Astrocyte (in vitro differentiated cells and primary cell): ENCODE measurements at regions not wholly inside any gene's neighbourhood (a gene's known extent, or its start where the extent isn't known, plus 50 kb on each side); places are given as distances from the start of the nearest gene placed in this dataset.

ENCODE experiments used
- DNase-seq: peaks from one replicate; pipeline ENCODE4 v3.0.0-alpha.2; 2010; ENCODE audit warnings: low read depth
- FAIRE-seq: peaks from 2 replicates; lab custom pipeline; 2011; peaks lifted over from hg19 to GRCh38; lab: Jason Lieb, UNC
- H2AFZ ChIP-seq: 2 replicates; pipeline ENCODE4 v1.6.0; 2012; ENCODE audit warnings: low read depth, low read length, inconsistent platforms
- H3K27ac ChIP-seq: 2 replicates; pipeline ENCODE4 v1.5.1; 2011; ENCODE audit warnings: low read depth, low read length, inconsistent platforms
- H3K27me3 ChIP-seq: 2 replicates; pipeline ENCODE4 v1.6.0; 2011; ENCODE audit warnings: low read length, inconsistent platforms; ENCODE audit not compliant: insufficient read depth
- H3K36me3 ChIP-seq: 2 replicates; pipeline ENCODE4 v1.5.1; 2011; ENCODE audit warnings: low read length, inconsistent platforms; ENCODE audit not compliant: insufficient read depth
- H3K4me1 ChIP-seq: 2 replicates; pipeline ENCODE4 v1.5.1; 2011; ENCODE audit warnings: low read length, inconsistent platforms; ENCODE audit not compliant: insufficient read depth
- H3K4me2 ChIP-seq: 2 replicates; pipeline ENCODE4 v1.6.0; 2012; ENCODE audit warnings: low read length, inconsistent platforms
- H3K4me3 ChIP-seq: 2 replicates; pipeline ENCODE4 v1.5.1; 2011; ENCODE audit warnings: low read depth, mild to moderate bottlenecking, low read length, inconsistent platforms; ENCODE audit not compliant: insufficient read depth
- H3K79me2 ChIP-seq: 2 replicates; pipeline ENCODE4 v1.6.0; 2012; ENCODE audit warnings: mild to moderate bottlenecking, low read length, inconsistent platforms; ENCODE audit not compliant: insufficient read depth
- H3K9ac ChIP-seq: 2 replicates; pipeline ENCODE4 v1.6.0; 2012; ENCODE audit warnings: mild to moderate bottlenecking, low read length, inconsistent platforms
- H3K9me3 ChIP-seq: 2 replicates; pipeline ENCODE4 v1.5.1; 2012; ENCODE audit warnings: low read depth, mild to moderate bottlenecking, low read length, inconsistent platforms; ENCODE audit not compliant: insufficient read depth
- H4K20me1 ChIP-seq: 2 replicates; pipeline ENCODE4 v1.6.0; 2012; ENCODE audit warnings: low read length, inconsistent platforms; ENCODE audit not compliant: insufficient read depth
- H3K27ac Mint-ChIP-seq: one replicate; pipeline ENCODE4 v1.8.0; 2021; ENCODE audit warnings: mild to moderate bottlenecking, mixed read lengths; ENCODE audit not compliant: unreplicated experiment
- H3K27me3 Mint-ChIP-seq: one replicate; pipeline ENCODE4 v1.8.0; 2021; ENCODE audit warnings: low read depth, mixed read lengths; ENCODE audit not compliant: unreplicated experiment
- H3K36me3 Mint-ChIP-seq: one replicate; pipeline ENCODE4 v1.8.0; 2021; ENCODE audit warnings: low read depth, mixed read lengths; ENCODE audit not compliant: unreplicated experiment
- H3K4me1 Mint-ChIP-seq: one replicate; pipeline ENCODE4 v1.8.0; 2021; ENCODE audit warnings: low read depth, mixed read lengths; ENCODE audit not compliant: unreplicated experiment
- H3K4me3 Mint-ChIP-seq: one replicate; pipeline ENCODE4 v1.8.0; 2021; ENCODE audit warnings: mild to moderate bottlenecking, moderate library complexity, mixed read lengths; ENCODE audit not compliant: unreplicated experiment
- H3K9me3 Mint-ChIP-seq: one replicate; pipeline ENCODE4 v1.8.0; 2021; ENCODE audit warnings: mild to moderate bottlenecking, mixed read lengths; ENCODE audit not compliant: unreplicated experiment
- EZH2 ChIP-seq: IDR thresholded peaks from 2 replicates; pipeline ENCODE4 v1.6.1; 2012; ENCODE audit warnings: mild to moderate bottlenecking, low read length, inconsistent platforms; ENCODE audit not compliant: insufficient read depth
- TF ChIP-seq, protein P1 (sequence below): IDR thresholded peaks from 2 replicates; pipeline ENCODE4 v1.5.1; 2011; ENCODE audit warnings: low read depth, mild to moderate bottlenecking, inconsistent platforms, low read length, moderate library complexity; ENCODE audit not compliant: insufficient read depth

DNA sequence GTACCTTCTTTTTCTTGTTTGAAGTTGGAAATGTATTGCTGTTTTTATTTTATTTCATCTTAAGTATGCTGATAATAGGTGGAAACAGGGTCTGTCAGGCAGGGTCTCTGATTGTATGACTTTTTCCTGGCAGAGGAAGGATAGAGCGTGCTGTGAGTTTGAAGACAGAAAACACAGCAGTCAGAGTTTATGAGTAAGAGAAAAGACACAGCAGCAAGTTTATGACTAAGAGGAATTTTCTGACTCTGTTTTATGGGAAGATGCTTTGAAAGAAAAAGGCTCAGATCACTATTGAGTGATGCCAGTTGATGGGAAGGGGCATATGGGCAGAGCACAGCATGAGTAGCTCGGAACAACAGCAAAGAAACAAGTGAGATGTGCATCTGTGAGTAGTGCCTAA is 379.1 kb downstream of the MEIS1 start:
- H3K4me3 Mint-ChIP-seq: no peak overlapping the region
- no peaks in the 10 kb centered on the region for H3K36me3 ChIP-seq
- no peaks in the 10 kb centered on the region for H4K20me1 ChIP-seq
- TF ChIP-seq, protein P1, sequence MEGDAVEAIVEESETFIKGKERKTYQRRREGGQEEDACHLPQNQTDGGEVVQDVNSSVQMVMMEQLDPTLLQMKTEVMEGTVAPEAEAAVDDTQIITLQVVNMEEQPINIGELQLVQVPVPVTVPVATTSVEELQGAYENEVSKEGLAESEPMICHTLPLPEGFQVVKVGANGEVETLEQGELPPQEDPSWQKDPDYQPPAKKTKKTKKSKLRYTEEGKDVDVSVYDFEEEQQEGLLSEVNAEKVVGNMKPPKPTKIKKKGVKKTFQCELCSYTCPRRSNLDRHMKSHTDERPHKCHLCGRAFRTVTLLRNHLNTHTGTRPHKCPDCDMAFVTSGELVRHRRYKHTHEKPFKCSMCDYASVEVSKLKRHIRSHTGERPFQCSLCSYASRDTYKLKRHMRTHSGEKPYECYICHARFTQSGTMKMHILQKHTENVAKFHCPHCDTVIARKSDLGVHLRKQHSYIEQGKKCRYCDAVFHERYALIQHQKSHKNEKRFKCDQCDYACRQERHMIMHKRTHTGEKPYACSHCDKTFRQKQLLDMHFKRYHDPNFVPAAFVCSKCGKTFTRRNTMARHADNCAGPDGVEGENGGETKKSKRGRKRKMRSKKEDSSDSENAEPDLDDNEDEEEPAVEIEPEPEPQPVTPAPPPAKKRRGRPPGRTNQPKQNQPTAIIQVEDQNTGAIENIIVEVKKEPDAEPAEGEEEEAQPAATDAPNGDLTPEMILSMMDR: no peak
- TF ChIP-seq EZH2: no peak
- H3K27ac Mint-ChIP-seq: no peak overlapping the region
- peak; percentile 21 for DNase-seq
- peak overlapping the region; percentile 13 for H2AFZ ChIP-seq
- no peaks in the 10 kb centered on the region for H3K27me3 ChIP-seq
- no peak overlapping the region for H3K9ac ChIP-seq
- FAIRE-seq: no peak
- no peaks in the 10 kb centered on the region for H3K36me3 Mint-ChIP-seq
- H3K27ac ChIP-seq: no peak overlapping the region
- H3K4me2 ChIP-seq: no peak overlapping the region
- H3K4me3 ChIP-seq: no peak overlapping the region
- H3K9me3 ChIP-seq: no peaks in the 10 kb centered on the region
- H3K9me3 Mint-ChIP-seq: no peaks in the 10 kb centered on the region
- H3K27me3 Mint-ChIP-seq: no peaks in the 10 kb centered on the region
- H3K4me1 Mint-ChIP-seq: peaks cover 5% of the 10 kb centered on the region
- H3K79me2 ChIP-seq: no peaks in the 10 kb centered on the region
- no peaks in the 10 kb centered on the region for H3K4me1 ChIP-seq

DNA sequence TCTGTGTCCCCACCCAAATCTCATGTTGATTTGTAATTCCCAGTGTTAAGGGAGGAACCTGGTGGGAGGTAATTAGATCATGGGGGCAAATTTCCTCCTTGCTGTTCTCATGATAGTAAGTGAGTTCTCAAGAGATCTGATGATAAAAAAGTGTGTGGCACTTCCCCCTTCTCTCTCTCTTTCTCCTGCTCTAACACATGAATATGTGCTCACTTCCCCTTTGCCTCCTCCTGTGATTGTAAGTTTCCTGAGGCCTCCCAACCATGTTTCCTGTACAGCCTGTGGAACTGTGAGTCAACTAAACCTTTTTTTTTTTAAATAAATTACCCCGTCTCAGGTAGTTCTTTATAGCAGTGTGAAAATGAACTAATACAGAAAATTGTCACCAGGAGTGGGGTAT is 380.0 kb downstream of the MEIS1 start:
- Mint-ChIP-seq H3K4me3 (no peak overlapping the region), H3K27me3 (no peaks in the 10 kb centered on the region)

DNA sequence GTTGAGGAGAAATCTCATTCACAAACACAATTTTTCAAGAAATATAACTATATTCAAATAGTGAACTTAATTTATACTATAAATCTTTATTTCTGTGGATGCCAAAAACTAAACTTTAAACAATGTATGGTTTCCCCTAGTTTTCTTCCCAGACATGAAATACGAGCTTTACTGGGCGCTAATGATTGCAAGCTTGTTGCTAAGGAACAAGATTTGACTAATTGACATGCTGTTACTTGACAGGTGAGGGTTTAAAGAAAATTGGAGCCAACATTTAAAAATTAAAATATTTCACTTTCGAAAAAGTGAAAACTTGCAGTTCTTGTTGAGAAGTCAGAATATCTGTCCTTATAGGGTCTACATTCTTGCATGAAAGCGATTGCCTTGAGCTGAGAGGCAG is 381.0 kb downstream of the MEIS1 start:
- H3K79me2 ChIP-seq: no peaks in the 10 kb centered on the region
- no peak overlapping the region for H3K4me3 Mint-ChIP-seq

More for the DNA sequence above, 380.0 kb downstream of the MEIS1 start:
- TF ChIP-seq EZH2: no peak
- TF ChIP-seq, protein P1: no peak
- Histone ChIP-seq H3K4me1 (no peaks in the 10 kb centered on the region), H3K9me3 (no peaks in the 10 kb centered on the region), H3K27ac (no peak overlapping the region), H3K36me3 (no peaks in the 10 kb centered on the region), H3K27me3 (no peaks in the 10 kb centered on the region), H3K9ac (no peak overlapping the region), H3K4me3 (no peak overlapping the region), H3K79me2 (no peaks in the 10 kb centered on the region), H3K4me2 (no peak overlapping the region), H4K20me1 (no peaks in the 10 kb centered on the region), H2AFZ (no peak overlapping the region)
- peaks cover 2% of the 10 kb centered on the region for H3K9me3 Mint-ChIP-seq
- H3K36me3 Mint-ChIP-seq: no peaks in the 10 kb centered on the region
- no peak overlapping the region for H3K27ac Mint-ChIP-seq
- H3K4me1 Mint-ChIP-seq: peaks cover 5% of the 10 kb centered on the region
- FAIRE-seq (peak; percentile 5), DNase-seq (no peak)

More for the DNA sequence above, 381.0 kb downstream of the MEIS1 start:
- Mint-ChIP-seq H3K4me1 (peaks cover 5% of the 10 kb centered on the region), H3K27me3 (no peaks in the 10 kb centered on the region), H3K9me3 (peaks cover 4% of the 10 kb centered on the region), H3K27ac (no peak overlapping the region), H3K36me3 (no peaks in the 10 kb centered on the region)
- Histone ChIP-seq H3K27me3 (no peaks in the 10 kb centered on the region), H2AFZ (no peak overlapping the region), H3K9ac (no peak overlapping the region), H3K27ac (no peak overlapping the region), H3K36me3 (no peaks in the 10 kb centered on the region), H4K20me1 (no peaks in the 10 kb centered on the region), H3K4me3 (no peak overlapping the region), H3K4me1 (no peaks in the 10 kb centered on the region), H3K9me3 (no peaks in the 10 kb centered on the region), H3K4me2 (no peak overlapping the region)
- TF ChIP-seq EZH2: no peak
- TF ChIP-seq, protein P1: no peak
- DNase-seq: no peak
- no peak for FAIRE-seq
